ENCODE measurements at regions not wholly inside any gene's neighbourhood (a gene's known extent, or its start where the extent isn't known, plus 50 kb on each side); places are given as distances from the start of the nearest gene placed in this dataset.

DNA sequence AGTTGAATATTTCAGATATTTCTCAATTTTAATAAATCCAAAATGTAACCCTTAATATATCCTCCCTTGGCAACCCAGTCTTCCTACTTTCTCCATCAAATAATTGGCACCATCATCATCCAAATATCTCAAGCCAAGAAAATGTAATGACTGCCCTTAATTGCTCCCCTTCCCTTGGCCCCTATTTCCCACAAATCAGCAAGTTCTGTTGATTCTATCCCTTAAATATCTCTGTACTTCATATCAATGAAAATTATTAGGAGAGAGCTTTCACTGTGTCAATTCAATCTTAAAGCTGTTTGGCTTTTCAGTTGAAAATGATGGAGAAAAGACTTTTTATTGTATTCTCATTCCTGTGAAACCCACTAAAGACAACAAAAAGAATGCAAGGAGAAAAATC lies 349.8 kb downstream of the HINT1 start:
- Histone ChIP-seq H3K9me3 (no peaks in the 10 kb centered on the region), H3F3A (replicated peaks; ENCODE audit: insufficient read depth) (no peaks in the 10 kb centered on the region), H3K4me2 (no peak overlapping the region), H3K79me2 (ENCODE audit: insufficient read depth) (no peaks in the 10 kb centered on the region), H3K27me3 (ENCODE audit: insufficient read depth) (no peaks in the 10 kb centered on the region), H3K9me2 (no peaks in the 10 kb centered on the region), H3K27ac (ENCODE audit: low read depth in 2 of 2, low read length in 1 of 2) (no peak overlapping the region), H3K9ac (no peak overlapping the region), H4K20me1 (ENCODE audit: insufficient read depth) (no peaks in the 10 kb centered on the region), H3K4me3 (ENCODE audit: low read depth in 2 of 2, low read length in 1 of 2) (no peak overlapping the region), H3K36me3 (replicated peaks in 1 of 2; ENCODE audit: control insufficient read depth in 1 of 2, insufficient read depth in 2 of 2, low read length in 1 of 2) (no peaks in the 10 kb centered on the region), H2AFZ (ENCODE audit: low read depth) (no peak overlapping the region), H3K4me1 (ENCODE audit: control insufficient read depth in 1 of 2, insufficient read depth in 2 of 2, low read depth in 1 of 2, low read length in 1 of 2) (no peaks in the 10 kb centered on the region)
- ChIA-PET POLR2A (no interaction called here), CTCF (no interaction called here)
- no peak for DNase-seq
- no peak for TF ChIP-seq JUND (IDR thresholded peaks at IDR 0.05)
- no peak for TF ChIP-seq FOSL2 (IDR thresholded peaks at IDR 0.05; ENCODE audit: borderline replicate concordance, low read depth)
- no peak for TF ChIP-seq GATA2 (CRISPR knock-in tag; IDR thresholded peaks at IDR 0.05)
- no peak for TF ChIP-seq FOXM1 (IDR thresholded peaks at IDR 0.05; ENCODE audit: low read depth)
- no peak for TF ChIP-seq MXI1 (IDR thresholded peaks at IDR 0.05; ENCODE audit: low read depth, low read length)
- TF ChIP-seq, protein P1, sequence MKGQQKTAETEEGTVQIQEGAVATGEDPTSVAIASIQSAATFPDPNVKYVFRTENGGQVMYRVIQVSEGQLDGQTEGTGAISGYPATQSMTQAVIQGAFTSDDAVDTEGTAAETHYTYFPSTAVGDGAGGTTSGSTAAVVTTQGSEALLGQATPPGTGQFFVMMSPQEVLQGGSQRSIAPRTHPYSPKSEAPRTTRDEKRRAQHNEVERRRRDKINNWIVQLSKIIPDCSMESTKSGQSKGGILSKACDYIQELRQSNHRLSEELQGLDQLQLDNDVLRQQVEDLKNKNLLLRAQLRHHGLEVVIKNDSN (IDR thresholded peaks at IDR 0.05; ENCODE audit: borderline replicate concordance, low read depth) = no peak
- TF ChIP-seq YY1 (IDR thresholded peaks at IDR 0.05; ENCODE audit: low read depth) = no peak
- TF ChIP-seq EZH2phosphoT487 (IDR thresholded peaks at IDR 0.05; ENCODE audit: borderline replicate concordance, low read depth) = no peak
- TF ChIP-seq POLR2AphosphoS5 (IDR thresholded peaks at IDR 0.05; ENCODE audit: low read depth, low read length) = no peak
- no peak for TF ChIP-seq GABPA (IDR thresholded peaks at IDR 0.05; ENCODE audit: low read depth)
- TF ChIP-seq SIN3A (IDR thresholded peaks at IDR 0.05; ENCODE audit: borderline replicate concordance, low read depth, low read length) = no peak
- TF ChIP-seq, protein P2, sequence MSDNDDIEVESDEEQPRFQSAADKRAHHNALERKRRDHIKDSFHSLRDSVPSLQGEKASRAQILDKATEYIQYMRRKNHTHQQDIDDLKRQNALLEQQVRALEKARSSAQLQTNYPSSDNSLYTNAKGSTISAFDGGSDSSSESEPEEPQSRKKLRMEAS (IDR thresholded peaks at IDR 0.05; ENCODE audit: low read depth) = no peak
- TF ChIP-seq, protein P3, sequence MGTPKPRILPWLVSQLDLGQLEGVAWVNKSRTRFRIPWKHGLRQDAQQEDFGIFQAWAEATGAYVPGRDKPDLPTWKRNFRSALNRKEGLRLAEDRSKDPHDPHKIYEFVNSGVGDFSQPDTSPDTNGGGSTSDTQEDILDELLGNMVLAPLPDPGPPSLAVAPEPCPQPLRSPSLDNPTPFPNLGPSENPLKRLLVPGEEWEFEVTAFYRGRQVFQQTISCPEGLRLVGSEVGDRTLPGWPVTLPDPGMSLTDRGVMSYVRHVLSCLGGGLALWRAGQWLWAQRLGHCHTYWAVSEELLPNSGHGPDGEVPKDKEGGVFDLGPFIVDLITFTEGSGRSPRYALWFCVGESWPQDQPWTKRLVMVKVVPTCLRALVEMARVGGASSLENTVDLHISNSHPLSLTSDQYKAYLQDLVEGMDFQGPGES (IDR thresholded peaks at IDR 0.05; ENCODE audit: low read depth, low read length) = no peak
- TF ChIP-seq NFIC (IDR thresholded peaks at IDR 0.05; ENCODE audit: borderline replicate concordance) = no peak
- TF ChIP-seq, protein P4, sequence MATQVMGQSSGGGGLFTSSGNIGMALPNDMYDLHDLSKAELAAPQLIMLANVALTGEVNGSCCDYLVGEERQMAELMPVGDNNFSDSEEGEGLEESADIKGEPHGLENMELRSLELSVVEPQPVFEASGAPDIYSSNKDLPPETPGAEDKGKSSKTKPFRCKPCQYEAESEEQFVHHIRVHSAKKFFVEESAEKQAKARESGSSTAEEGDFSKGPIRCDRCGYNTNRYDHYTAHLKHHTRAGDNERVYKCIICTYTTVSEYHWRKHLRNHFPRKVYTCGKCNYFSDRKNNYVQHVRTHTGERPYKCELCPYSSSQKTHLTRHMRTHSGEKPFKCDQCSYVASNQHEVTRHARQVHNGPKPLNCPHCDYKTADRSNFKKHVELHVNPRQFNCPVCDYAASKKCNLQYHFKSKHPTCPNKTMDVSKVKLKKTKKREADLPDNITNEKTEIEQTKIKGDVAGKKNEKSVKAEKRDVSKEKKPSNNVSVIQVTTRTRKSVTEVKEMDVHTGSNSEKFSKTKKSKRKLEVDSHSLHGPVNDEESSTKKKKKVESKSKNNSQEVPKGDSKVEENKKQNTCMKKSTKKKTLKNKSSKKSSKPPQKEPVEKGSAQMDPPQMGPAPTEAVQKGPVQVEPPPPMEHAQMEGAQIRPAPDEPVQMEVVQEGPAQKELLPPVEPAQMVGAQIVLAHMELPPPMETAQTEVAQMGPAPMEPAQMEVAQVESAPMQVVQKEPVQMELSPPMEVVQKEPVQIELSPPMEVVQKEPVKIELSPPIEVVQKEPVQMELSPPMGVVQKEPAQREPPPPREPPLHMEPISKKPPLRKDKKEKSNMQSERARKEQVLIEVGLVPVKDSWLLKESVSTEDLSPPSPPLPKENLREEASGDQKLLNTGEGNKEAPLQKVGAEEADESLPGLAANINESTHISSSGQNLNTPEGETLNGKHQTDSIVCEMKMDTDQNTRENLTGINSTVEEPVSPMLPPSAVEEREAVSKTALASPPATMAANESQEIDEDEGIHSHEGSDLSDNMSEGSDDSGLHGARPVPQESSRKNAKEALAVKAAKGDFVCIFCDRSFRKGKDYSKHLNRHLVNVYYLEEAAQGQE (IDR thresholded peaks at IDR 0.05; ENCODE audit: low read depth, low read length) = no peak
- TF ChIP-seq TCF12 (IDR thresholded peaks at IDR 0.05) = no peak
- TF ChIP-seq SMC3 (IDR thresholded peaks at IDR 0.05; ENCODE audit: low read depth, low read length) = no peak
- no peak for TF ChIP-seq MEF2A (IDR thresholded peaks at IDR 0.05; ENCODE audit: borderline replicate concordance, low read depth)
- TF ChIP-seq, protein P5, sequence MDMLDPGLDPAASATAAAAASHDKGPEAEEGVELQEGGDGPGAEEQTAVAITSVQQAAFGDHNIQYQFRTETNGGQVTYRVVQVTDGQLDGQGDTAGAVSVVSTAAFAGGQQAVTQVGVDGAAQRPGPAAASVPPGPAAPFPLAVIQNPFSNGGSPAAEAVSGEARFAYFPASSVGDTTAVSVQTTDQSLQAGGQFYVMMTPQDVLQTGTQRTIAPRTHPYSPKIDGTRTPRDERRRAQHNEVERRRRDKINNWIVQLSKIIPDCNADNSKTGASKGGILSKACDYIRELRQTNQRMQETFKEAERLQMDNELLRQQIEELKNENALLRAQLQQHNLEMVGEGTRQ (IDR thresholded peaks at IDR 0.05; ENCODE audit: borderline replicate concordance, low read depth, low read length) = no peak
